A673 (cell line): ENCODE measurements at regions not wholly inside any gene's neighbourhood (a gene's known extent, or its start where the extent isn't known, plus 50 kb on each side); places are given as distances from the start of the nearest gene placed in this dataset.

Source experiments
- CTCF ChIP-seq: fragments of 300-800, 200-600 bp; sonication (generic); conservative IDR thresholded peaks from 2 replicates; pipeline ENCODE4 v1.5.1; 2017; ENCODE audit warnings: low read depth, mild to moderate bottlenecking, antibody characterized with exemption, low read length, moderate library complexity, mixed read lengths
- EZH2 ChIP-seq: fragments of 200-600 bp; sonication (generic); IDR thresholded peaks from 2 replicates; pipeline ENCODE4 v1.6.1; 2017; ENCODE audit warnings: borderline replicate concordance, low read depth, mild to moderate bottlenecking, mixed read lengths, antibody characterized with exemption, low read length; ENCODE audit not compliant: poor library complexity, severe bottlenecking

GRCh38 chr12:105474672-105475071 is 144.2 kb downstream of the C12orf75 start:
- TF ChIP-seq CTCF (no peak), EZH2 (no peak)
